ENCODE measurements at regions not wholly inside any gene's neighbourhood (a gene's known extent, or its start where the extent isn't known, plus 50 kb on each side); places are given as distances from the start of the nearest gene placed in this dataset.

DNA sequence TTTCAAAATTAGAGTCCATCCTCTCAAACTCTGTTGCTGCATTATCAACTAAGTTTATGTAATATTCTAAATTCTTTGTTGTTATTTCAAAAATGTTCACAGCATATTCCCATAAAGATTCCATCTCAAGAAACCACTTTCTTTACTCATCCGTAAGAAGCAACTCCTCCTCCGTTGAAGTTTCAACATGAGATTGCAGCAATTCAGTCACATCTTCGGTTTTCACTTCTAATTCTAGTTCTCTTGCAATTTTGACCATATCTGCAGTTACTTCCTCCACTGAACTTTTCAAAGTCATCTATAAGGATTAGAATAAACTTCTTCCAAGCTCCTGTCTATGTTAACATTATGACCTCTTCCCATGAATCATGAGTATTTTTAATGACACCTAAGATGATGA is 216.6 kb upstream of the SLC7A11 start:
- TF ChIP-seq TCF12 (IDR thresholded peaks at IDR 0.05; ENCODE audit: low read depth) (no peak), CEBPB (IDR thresholded peaks at IDR 0.05) (no peak)

Measured in Ishikawa (cell line).